Mucosa of rectum (tissue), 2 donors: ENCODE measurements at regions not wholly inside any gene's neighbourhood (a gene's known extent, or its start where the extent isn't known, plus 50 kb on each side); places are given as distances from the start of the nearest gene placed in this dataset.
"Not testable (repeated sequence)": the region's sequence is repeated elsewhere in the genome, so short reads cannot be mapped to it uniquely, and the experiment has no call there.

Source experiments
- H3K27ac ChIP-seq, 2 donors: one replicate each; pipeline ENCODE4 v1.7.0; 2013; ENCODE audit warnings: inconsistent platforms in 2 of 2, low read depth in 2 of 2, low read length in 2 of 2
- H3K27me3 ChIP-seq, 2 donors: one replicate each; pipeline ENCODE4 v1.7.0; 2013; ENCODE audit warnings: low read length in 2 of 2; ENCODE audit not compliant: control insufficient read depth in 2 of 2, insufficient read depth in 2 of 2
- H3K36me3 ChIP-seq, 2 donors: one replicate each; pipeline ENCODE4 v1.7.0; 2013; ENCODE audit warnings: low read length in 2 of 2; ENCODE audit not compliant: control insufficient read depth in 2 of 2, insufficient read depth in 2 of 2
- H3K4me1 ChIP-seq, 2 donors: one replicate each; pipeline ENCODE4 v1.7.0; 2013; ENCODE audit warnings: low read length in 2 of 2, mild to moderate bottlenecking in 1 of 2; ENCODE audit not compliant: control insufficient read depth in 2 of 2, insufficient read depth in 2 of 2
- H3K4me3 ChIP-seq, 2 donors: one replicate each; pipeline ENCODE4 v1.7.0; 2013; ENCODE audit warnings: low read length in 2 of 2
- H3K9ac ChIP-seq, 2 donors: one replicate each; pipeline ENCODE4 v1.7.0; 2013; ENCODE audit warnings: low read length in 2 of 2, low read depth in 1 of 2, mild to moderate bottlenecking in 1 of 2
- H3K9me3 ChIP-seq, 2 donors: one replicate each; pipeline ENCODE4 v1.7.0; 2013; ENCODE audit warnings: low read length in 2 of 2; ENCODE audit not compliant: control insufficient read depth in 2 of 2
- donor health status: healthy.
- donor health status: Normal muscosa, but diverticular disease.

DNA sequence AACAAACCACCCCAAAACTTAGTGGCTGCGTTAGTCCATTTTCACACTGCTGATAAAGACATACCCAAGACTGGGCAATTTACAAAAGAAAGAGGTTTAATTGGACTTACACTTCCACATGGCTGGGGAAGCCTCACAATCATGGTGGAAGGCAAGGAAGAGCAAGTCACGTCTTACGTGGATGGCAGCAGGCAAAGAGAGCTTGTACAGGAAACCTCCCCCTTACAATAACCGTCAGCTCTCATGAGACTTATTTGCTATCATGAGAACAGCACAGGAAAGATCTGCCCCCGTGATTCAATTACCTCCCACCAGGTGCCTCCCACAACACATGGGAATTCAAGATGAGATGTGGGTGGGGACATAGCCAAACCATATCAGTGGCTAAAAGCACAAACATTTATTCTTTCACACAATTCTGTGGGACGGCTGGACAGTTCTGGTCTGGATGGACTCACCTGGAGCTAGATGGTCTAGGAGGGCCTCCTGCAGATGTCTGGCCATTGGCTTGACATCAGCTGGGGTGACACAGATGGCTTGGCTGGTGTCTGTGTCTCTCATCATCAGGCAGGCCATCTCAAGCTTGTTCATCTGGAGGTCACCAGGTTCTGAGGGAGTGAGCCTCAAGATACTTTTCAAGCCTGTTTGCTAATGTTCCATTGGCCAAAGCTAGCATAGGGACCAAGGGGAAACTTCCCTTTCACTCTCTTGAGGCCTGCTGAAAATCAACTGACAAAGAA, 104.1 kb downstream of the SMIM20 start:
- H3K36me3 ChIP-seq, H3K27ac ChIP-seq, H3K9ac ChIP-seq, H3K27me3 ChIP-seq, H3K9me3 ChIP-seq, H3K4me3 ChIP-seq: not testable (repeated sequence)
- peaks cover 3 to 12% of the 10 kb centered on the region in 2 donors for H3K4me1 ChIP-seq

DNA sequence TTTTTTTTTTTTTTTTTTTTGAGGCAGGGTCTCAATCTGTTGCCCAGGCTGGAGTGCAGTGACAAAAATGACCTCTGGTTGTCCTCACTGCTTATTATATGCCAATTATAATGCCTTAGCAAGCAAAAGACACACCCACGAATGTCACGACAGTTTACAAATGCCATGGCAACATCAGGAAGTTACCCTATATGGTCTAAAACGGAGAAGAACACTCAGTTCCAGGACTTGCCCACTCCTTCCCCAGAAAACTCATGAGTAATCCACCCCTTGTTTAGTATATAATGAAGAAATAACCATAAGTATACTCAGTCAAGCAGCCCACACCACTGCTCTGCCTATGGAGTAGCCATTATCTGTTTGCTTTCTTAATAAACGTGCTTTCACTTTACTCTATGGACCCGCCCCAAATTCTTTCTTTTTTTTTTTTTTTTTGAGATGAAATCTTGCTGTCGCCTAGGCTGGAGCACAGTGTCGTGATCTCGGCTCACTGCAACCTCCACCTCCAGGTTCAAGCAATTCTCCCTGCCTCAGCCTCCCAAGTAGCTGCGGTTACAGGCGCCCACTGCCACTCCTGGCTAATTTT, 106.2 kb downstream of the SMIM20 start:
- H3K9ac ChIP-seq, result no peak overlapping the region
- H3K27ac ChIP-seq, result no peak overlapping the region
- H3K36me3 ChIP-seq, result no peaks in the 10 kb centered on the region
- no peaks in the 10 kb centered on the region for H3K9me3 ChIP-seq
- H3K4me1 ChIP-seq, result peaks cover 3 to 13% of the 10 kb centered on the region in 2 donors
- H3K27me3 ChIP-seq, result no peaks in the 10 kb centered on the region
- H3K4me3 ChIP-seq, result no peak overlapping the region

DNA sequence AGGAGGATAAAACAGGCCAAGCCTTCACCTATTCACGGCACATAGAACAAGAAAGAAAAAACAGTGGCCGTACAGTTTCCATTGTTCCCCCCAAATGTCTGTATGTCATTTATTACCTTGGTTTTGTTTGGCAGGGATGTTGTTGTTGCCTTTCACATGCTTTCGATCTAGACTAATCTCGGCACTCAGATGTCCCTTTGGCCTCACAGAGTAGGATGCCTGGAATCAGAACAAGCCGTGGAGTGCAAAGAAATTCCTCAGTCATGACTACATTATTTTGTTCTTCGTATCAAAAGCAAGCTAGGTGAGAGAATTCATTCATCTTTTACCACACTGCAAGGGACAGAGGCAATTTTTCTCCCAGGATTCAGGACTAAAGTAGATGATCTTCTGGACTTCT, 106.9 kb downstream of the SMIM20 start:
- Histone ChIP-seq H3K27ac (no peak overlapping the region), H3K9ac (no peak overlapping the region)

DNA sequence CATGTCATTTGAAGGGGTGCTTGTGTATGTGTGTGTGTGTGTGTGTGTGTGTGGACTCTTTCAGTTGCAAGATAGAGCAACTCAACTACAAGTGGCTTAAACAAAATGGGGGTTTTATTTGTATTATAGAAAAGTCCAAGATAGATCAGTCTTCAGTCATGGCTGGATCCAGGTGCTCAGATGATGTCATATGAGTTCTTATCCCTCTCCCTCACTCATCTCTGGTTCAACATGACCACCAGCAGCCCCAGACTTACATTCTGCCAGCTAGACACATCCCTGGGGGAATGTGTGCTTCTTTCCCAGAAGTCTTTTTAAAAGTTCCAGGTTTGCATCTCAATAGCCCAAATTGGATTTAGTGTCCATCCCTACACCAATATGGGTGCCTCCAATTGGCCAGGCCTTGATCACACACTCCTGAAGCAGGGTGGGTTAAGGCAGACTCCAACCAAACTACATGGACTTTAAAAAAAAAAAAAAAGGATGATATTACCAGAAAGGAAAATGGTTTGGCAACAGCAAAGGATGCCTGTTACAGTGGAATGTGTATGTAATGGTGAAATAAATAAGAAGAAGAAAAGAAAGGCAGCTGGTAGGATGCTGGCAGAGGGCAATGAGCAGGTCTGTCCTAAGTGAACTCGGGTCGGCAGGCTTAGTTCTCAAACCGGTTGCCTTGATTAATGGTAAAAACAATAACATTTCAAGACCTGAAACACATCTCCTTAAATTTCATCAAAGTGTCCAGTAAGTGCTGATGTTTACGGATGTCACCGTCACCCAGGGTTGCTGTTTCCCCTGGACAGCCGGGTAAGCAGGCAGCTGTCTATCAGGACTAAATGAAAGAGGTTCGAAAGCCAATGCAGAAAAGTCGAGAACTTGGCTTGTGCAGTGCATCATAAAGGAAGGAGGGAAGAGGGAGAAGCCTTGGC, 107.7 kb downstream of the SMIM20 start:
- Histone ChIP-seq H3K9me3 (no peaks in the 10 kb centered on the region), H3K9ac (peak overlapping the region in 1 of 2 donors; percentile 0), H3K36me3 (no peaks in the 10 kb centered on the region), H3K4me1 (peaks cover 3 to 13% of the 10 kb centered on the region in 2 donors), H3K4me3 (no peak overlapping the region), H3K27ac (no peak overlapping the region), H3K27me3 (no peaks in the 10 kb centered on the region)

More for the DNA sequence above, 106.9 kb downstream of the SMIM20 start:
- Histone ChIP-seq H3K4me1 (peaks cover 3 to 13% of the 10 kb centered on the region in 2 donors), H3K27me3 (no peaks in the 10 kb centered on the region), H3K9me3 (no peaks in the 10 kb centered on the region), H3K36me3 (no peaks in the 10 kb centered on the region), H3K4me3 (no peak overlapping the region)

DNA sequence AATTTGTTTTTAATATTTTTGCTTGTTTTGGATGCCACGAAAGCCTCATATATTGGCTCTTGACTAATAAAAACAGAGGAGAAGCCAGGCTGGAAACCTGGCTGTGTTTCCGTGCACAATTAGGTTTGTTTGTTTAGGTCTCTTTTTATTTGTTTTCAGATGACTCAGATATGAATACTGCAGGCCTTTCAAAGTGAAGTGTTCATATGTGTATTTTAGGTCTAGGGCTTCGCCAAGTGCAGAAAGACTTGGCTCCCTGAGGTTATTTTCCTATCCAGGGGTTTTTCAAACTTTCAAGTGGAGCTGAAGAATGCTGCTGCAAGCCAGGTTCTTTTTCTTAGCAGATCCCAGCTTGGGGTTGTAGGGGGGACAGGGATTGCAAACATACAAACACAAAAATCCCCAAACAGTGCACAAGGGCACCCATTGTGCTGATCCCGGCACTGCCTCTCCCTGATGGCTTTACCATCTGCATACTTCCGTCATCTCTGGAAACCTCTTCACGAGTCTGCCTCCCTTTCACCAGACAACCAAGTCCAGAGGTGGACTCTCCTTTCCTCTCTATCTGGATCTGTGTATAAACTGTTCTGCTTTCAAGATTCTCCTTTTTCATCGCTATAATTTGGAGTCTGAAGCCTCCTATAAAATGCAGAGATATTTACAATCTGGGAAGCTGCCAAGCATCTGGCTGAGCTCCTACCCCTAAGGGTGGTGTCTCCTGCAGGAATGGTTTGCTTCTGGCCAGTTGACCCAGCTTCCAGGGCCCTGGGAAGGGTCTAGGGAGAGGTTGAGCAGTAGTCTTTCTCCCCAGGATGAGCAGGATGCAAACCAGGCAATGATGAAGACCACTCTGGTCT, 108.6 kb downstream of the SMIM20 start:
- Histone ChIP-seq H3K27ac (peak overlapping the region in 1 of 2 donors; percentile 5), H3K27me3 (no peaks in the 10 kb centered on the region), H3K9ac (peak overlapping the region in 1 of 2 donors; percentile 5), H3K36me3 (no peaks in the 10 kb centered on the region), H3K4me1 (peaks cover 3 to 13% of the 10 kb centered on the region in 2 donors), H3K4me3 (no peak overlapping the region), H3K9me3 (no peaks in the 10 kb centered on the region)

DNA sequence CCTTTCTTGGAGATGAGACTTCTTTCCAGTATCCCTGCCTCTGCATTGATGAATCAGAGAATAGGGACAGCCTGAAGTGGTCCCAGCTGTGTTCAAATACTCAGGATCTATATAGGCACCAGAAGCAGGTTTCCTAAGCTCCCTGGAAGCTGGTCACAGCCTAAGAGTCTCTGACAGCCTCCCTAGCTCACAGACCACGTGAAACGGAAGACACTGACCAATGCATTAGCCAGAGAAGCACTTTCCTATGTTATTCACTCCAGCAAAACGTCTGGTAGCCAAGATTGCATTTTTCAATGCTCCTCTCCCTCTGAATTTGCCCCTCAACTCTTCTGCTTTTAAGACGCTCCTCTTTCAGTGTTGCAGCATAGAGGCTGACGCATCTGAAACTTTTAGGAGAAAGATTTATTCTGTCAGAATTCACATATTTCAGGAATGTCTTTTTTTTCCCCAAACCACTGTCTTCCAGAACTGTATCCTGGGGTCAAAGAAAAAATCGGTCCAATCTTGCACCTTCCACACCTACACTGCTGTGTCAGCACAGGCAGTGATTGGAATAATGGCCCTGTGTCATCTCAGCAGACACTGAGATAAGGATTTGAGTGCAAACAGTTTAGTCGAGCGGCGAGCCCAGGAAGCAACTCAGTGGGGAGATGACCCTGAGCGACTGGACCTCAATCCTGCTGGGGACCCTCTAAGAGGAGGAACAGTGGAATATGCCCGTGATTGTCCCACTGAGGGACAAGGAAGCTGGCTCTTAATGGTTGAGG, 109.4 kb downstream of the SMIM20 start:
- Histone ChIP-seq H3K36me3 (no peaks in the 10 kb centered on the region), H3K27me3 (no peaks in the 10 kb centered on the region), H3K9ac (no peak overlapping the region), H3K27ac (no peak overlapping the region), H3K9me3 (no peaks in the 10 kb centered on the region), H3K4me1 (peaks cover 3 to 13% of the 10 kb centered on the region in 2 donors), H3K4me3 (no peak overlapping the region)

DNA sequence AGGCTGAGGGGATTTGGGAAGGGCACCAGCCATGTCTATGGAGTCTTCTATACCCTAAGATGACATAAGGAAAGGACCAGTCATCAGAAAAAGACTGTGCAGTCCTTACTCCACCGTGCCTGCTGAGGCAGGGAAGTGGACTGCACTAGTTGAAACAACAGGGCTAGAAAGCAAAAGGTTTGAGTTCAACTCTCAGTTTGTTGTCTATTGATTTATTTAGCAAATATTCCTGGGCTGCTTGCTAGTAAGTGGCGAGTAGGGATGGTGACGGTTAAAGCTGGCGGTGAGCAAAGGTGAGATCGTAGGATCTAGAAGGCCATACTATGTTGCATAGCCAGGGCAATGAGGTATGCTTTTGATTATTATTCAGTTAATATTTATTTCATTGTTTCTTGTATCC, 110.1 kb downstream of the SMIM20 start:
- Histone ChIP-seq H3K36me3 (no peaks in the 10 kb centered on the region), H3K9ac (no peak overlapping the region), H3K27me3 (no peaks in the 10 kb centered on the region), H3K4me1 (peaks cover 3 to 13% of the 10 kb centered on the region in 2 donors), H3K4me3 (no peak overlapping the region), H3K9me3 (no peaks in the 10 kb centered on the region), H3K27ac (no peak overlapping the region)

DNA sequence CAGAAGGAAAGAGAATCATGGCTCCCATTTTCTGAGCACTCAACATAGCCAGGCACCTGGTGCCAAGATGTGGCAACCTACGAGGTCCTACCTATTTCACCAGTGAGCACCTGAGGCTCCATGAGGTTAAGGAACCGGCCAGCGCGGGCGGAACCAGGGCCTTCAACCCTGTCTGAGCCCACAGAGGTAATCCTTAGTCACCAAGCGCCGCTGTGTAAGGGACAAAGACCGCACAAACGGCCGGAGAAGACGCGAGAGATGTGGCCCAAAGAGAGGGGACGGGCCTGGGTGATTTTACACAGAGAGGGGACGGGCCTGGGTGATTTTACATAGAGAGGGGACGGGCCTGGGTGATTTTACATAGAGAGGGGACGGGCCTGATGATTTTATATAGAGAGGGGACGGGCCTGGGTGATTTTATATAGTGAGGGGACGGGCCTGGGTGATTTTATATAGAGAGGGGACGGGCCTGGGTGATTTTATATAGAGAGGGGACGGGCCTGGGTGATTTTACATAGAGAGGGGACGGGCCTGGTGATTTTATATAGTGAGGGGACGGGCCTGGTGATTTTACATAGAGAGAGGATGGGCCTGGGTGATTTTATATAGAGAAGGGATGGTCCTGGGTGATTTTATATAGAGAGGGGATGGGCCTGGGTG, 114.2 kb downstream of the SMIM20 start:
- no peak overlapping the region for H3K9ac ChIP-seq
- no peaks in the 10 kb centered on the region for H3K4me1 ChIP-seq
- H3K9me3 ChIP-seq, result no peaks in the 10 kb centered on the region
- no peaks in the 10 kb centered on the region for H3K27me3 ChIP-seq
- H3K27ac ChIP-seq, result no peak overlapping the region
- no peak overlapping the region for H3K4me3 ChIP-seq
- H3K36me3 ChIP-seq, result no peaks in the 10 kb centered on the region
